ENCODE measurements at regions not wholly inside any gene's neighbourhood (a gene's known extent, or its start where the extent isn't known, plus 50 kb on each side); places are given as distances from the start of the nearest gene placed in this dataset.

GRCh38 chr7:121618182-121618581, 222.1 kb upstream of the FAM3C start:
- TF ChIP-seq CTCF (IDR thresholded peaks at IDR 0.05) (no peak), EZH2 (IDR thresholded peaks at IDR 0.05) (no peak)

Data from neural progenitor cell (in vitro differentiated cells).